ENCODE measurements at regions not wholly inside any gene's neighbourhood (a gene's known extent, or its start where the extent isn't known, plus 50 kb on each side); places are given as distances from the start of the nearest gene placed in this dataset.
A peak's percentile ranks its signal among the peaks of the same experiment; 100 is the strongest.
"Not testable (repeated sequence)": the region's sequence is repeated elsewhere in the genome, so short reads cannot be mapped to it uniquely, and the experiment has no call there.

GRCh38 chr7:45292481-45292880 lies 134.9 kb downstream of the RAMP3 start:
- no peak overlapping the region for H3K4me3 ChIP-seq (ENCODE audit: low read depth, low read length)
- DNase-seq (ENCODE audit: low read depth) = peak; percentile 1
- no peak for TF ChIP-seq CTCF (conservative IDR thresholded peaks at IDR 0.05; ENCODE audit: low read depth, low read length)

DNA sequence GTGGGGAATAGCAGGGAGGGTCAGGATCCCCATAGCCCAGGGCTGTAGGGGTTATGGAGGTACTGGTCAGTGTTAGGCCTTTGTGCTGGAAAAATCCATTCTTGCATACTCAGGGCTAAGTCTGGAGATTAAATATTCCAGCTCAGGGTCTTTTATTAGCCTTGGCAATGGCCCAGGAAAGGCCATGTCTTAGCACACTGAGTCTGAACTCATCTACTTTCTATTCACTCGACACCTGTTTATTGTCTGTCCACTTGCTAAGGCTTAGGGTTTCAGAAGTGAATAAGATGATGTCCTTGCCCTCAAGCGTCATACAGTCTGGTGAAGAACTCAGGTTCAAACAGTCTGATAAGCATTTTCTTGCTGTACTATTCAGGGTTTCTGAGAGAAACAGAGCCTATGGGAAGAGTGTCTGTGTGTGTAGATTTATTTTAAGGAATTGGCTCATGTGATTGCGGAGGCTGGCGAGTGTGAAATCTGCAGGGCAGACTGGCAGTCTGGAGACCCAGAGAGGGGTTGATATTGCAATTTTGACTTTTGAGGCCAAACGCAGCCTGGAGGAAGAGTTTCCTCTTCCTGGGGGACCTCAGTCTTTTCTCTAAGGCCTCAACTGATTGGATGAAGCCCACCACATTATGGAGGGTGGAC lies 135.8 kb downstream of the RAMP3 start:
- no peak for DNase-seq (ENCODE audit: low read depth)
- TF ChIP-seq CTCF (conservative IDR thresholded peaks at IDR 0.05; ENCODE audit: low read depth, low read length) = no peak
- no peak overlapping the region for H3K4me3 ChIP-seq (ENCODE audit: low read depth, low read length)

GRCh38 chr7:45294559-45294958 lies 137.0 kb downstream of the RAMP3 start:
- H3K4me3 ChIP-seq (ENCODE audit: low read depth, low read length) = no peak overlapping the region
- no peak for DNase-seq (ENCODE audit: low read depth)
- TF ChIP-seq CTCF (conservative IDR thresholded peaks at IDR 0.05; ENCODE audit: low read depth, low read length) = no peak

- no peak for DNase-seq (ENCODE audit: low read depth)
- TF ChIP-seq CTCF (conservative IDR thresholded peaks at IDR 0.05; ENCODE audit: low read depth, low read length) = no peak
- no peak overlapping the region for H3K4me3 ChIP-seq (ENCODE audit: low read depth, low read length)
These were observed 137.6 kb downstream of the RAMP3 start for GRCh38 chr7:45295222-45295621.

DNA sequence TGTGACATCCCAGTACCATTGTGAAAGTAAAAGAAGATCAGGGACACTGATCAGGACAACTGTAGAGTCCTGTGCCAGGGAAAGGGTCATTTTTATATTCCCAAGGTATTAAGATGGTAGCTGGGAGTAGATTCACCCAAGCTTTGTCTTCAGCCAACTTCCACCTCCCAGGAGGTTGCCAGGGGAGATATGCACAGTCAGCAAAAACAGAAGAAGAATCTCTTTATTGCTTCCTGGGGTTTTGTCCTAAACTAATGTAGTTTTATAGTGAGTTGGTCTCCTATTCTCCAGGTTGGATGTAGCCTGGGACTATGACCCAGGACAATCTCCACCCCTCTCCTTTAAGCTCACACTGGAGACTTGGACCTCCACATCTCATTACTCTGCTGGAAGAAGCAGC lies 139.2 kb downstream of the RAMP3 start:
- H3K4me3 ChIP-seq (ENCODE audit: low read depth, low read length) = no peak overlapping the region
- no peak for TF ChIP-seq CTCF (conservative IDR thresholded peaks at IDR 0.05; ENCODE audit: low read depth, low read length)
- no peak for DNase-seq (ENCODE audit: low read depth)

- DNase-seq (ENCODE audit: low read depth) = no peak
- H3K4me3 ChIP-seq (ENCODE audit: low read depth, low read length) = no peak overlapping the region
- no peak for TF ChIP-seq CTCF (conservative IDR thresholded peaks at IDR 0.05; ENCODE audit: low read depth, low read length)
These were observed 149.2 kb downstream of the RAMP3 start for GRCh38 chr7:45306752-45307305.

- no peak overlapping the region for H3K4me3 ChIP-seq (ENCODE audit: low read depth, low read length)
- no peak for TF ChIP-seq CTCF (conservative IDR thresholded peaks at IDR 0.05; ENCODE audit: low read depth, low read length)
- no peak for DNase-seq (ENCODE audit: low read depth)
These were observed 154.0 kb downstream of the RAMP3 start for GRCh38 chr7:45311597-45311996.

DNA sequence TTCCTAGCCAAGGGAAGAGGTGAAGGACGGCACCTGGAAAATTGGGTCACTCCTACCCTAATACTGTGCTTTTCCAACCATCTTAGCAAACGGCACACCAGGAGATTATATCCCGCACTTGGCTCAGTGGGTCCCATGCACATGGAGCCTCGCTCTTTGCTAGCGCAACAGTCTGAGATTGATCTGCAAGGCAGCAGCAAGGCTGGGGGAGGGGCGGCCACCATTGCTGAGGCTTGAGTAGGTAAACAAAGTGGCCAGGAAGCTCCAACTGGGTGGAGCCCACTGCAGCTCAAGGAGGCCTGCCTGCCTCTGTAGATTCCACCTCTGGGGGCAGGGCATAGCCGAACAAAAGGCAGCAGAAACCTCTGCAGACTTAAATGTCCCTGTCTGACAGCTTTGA lies 157.9 kb downstream of the RAMP3 start:
- not testable (repeated sequence) for DNase-seq (ENCODE audit: low read depth); H3K4me3 ChIP-seq (ENCODE audit: low read depth, low read length)
